K562 (cell line): ENCODE measurements at regions not wholly inside any gene's neighbourhood (a gene's known extent, or its start where the extent isn't known, plus 50 kb on each side); places are given as distances from the start of the nearest gene placed in this dataset.

Source experiments
- ATAC-seq: fragments of 200-7000 bp; cut with Tn5 transposase; 3 replicates; pipeline ENCODE4 v1.9.1; 2020; ENCODE audit warnings: moderate library complexity
- BruUV-seq: library from RNA; stranded (reverse); fragments of 400-500 nt; replicated peaks from 2 replicates; lab custom pipeline; 2021; lab: Mats Ljungman, UMichigan
- CTCF ChIA-PET: fragments of 300-600 bp; formaldehyde crosslinking; extraction: SDS; loops from one replicate; lab custom pipeline; 2021; ENCODE audit warnings: low intra/inter-chr PET ratio; lab: Yijun Ruan, JAX
- POLR2A ChIA-PET: fragments of 300-600, 350-650 bp; sonication (Branson Sonifier 250); formaldehyde crosslinking; extraction: SDS; loops from one replicate; lab custom pipeline; 2021; ENCODE audit warnings: antibody characterized with exemption, inconsistent platforms; lab: Yijun Ruan, JAX
- DNase-seq, 4 experiments: peaks; one replicate each; pipeline versions ENCODE4 v3.0.0 to v3.0.0-alpha.2; 2011 to 2018; ENCODE audit warnings: low spot score in 3 of 4, mixed read lengths in 3 of 4; ENCODE audit errors: extremely low read depth in 1 of 4
- FAIRE-seq: peaks from 2 replicates; lab custom pipeline; 2011; peaks lifted over from hg19 to GRCh38; lab: Jason Lieb, UNC
- H2AFZ ChIP-seq: 2 replicates; pipeline ENCODE4 v1.6.0; 2011; ENCODE audit warnings: low read depth, low read length, control low read depth, inconsistent platforms
- H3K27ac ChIP-seq: fragments of 200-600 bp; 3 replicates; pipeline ENCODE4 v1.8.0; 2011; ENCODE audit warnings: low read depth, mild to moderate bottlenecking, control low read depth, inconsistent platforms, low read length, moderate library complexity, mixed read lengths; ENCODE audit errors: extremely low read depth
- H3K27me3 ChIP-seq, 2 experiments: fragments of 300-600 bp in 1 of 2; 2 replicates in 1 of 2; 3 replicates in 1 of 2; pipeline versions ENCODE4 v1.6.0 to v1.8.0; 2011; ENCODE audit warnings: inconsistent platforms in 2 of 2, low read length in 2 of 2, mild to moderate bottlenecking in 1 of 2, mixed read lengths in 1 of 2, moderate library complexity in 1 of 2; ENCODE audit not compliant: control insufficient read depth in 2 of 2, insufficient read depth in 2 of 2
- H3K36me3 ChIP-seq: fragments of 300-600 bp; 3 replicates; pipeline ENCODE4 v1.8.0; 2011; ENCODE audit warnings: mild to moderate bottlenecking, low read length, inconsistent platforms; ENCODE audit not compliant: control insufficient read depth, insufficient read depth
- H3K4me1 ChIP-seq, 2 experiments: fragments of 200-600 bp in 1 of 2; replicated peaks in 1 of 2; 2 replicates in 1 of 2; 3 replicates in 1 of 2; pipeline versions ENCODE4 v1.5.1 to v1.8.0; 2011; ENCODE audit warnings: inconsistent platforms in 2 of 2, low read length in 2 of 2, mild to moderate bottlenecking in 1 of 2, mixed read lengths in 1 of 2, moderate library complexity in 1 of 2; ENCODE audit not compliant: control insufficient read depth in 2 of 2, insufficient read depth in 2 of 2
- H3K4me2 ChIP-seq: 2 replicates; pipeline ENCODE4 v1.6.1; 2011; ENCODE audit warnings: low read length, control low read depth, inconsistent platforms, mixed read lengths; ENCODE audit not compliant: insufficient read depth
- H3K4me3 ChIP-seq: fragments of 200-600 bp; sonication (generic), shearing (Covaris generic); 2 replicates; pipeline ENCODE4 v1.5.1; 2016; ENCODE audit warnings: control low read depth, inconsistent platforms
- H3K79me2 ChIP-seq: fragments of 200-600 bp; 3 replicates; pipeline ENCODE4 v1.8.0; 2011; ENCODE audit warnings: low read length, inconsistent platforms; ENCODE audit not compliant: control insufficient read depth, insufficient read depth
- H3K9ac ChIP-seq, 2 experiments: 2 replicates each; pipeline versions ENCODE4 v1.6.0 to v1.6.1; 2011; ENCODE audit warnings: low read depth in 2 of 2, low read length in 2 of 2, control low read depth in 1 of 2, inconsistent platforms in 1 of 2, mild to moderate bottlenecking in 1 of 2, mixed read lengths in 1 of 2; ENCODE audit not compliant: insufficient read depth in 1 of 2
- H3K9me1 ChIP-seq: one replicate; pipeline ENCODE4 v1.6.0; 2011; ENCODE audit warnings: inconsistent platforms, mild to moderate bottlenecking, low read length, moderate library complexity; ENCODE audit not compliant: control insufficient read depth, insufficient read depth
- H3K9me3 ChIP-seq: replicated peaks from 2 replicates; pipeline ENCODE4 v1.5.1; 2011; ENCODE audit warnings: low read depth, low read length, inconsistent platforms; ENCODE audit not compliant: control insufficient read depth, insufficient read depth
- H4K20me1 ChIP-seq: replicated peaks from 2 replicates; pipeline ENCODE4 v1.6.1; 2011; ENCODE audit warnings: low read length, inconsistent platforms, mixed read lengths; ENCODE audit not compliant: control insufficient read depth, insufficient read depth
- ARHGAP35 ChIP-seq: fragments of 450-650 bp; IDR thresholded peaks from 2 replicates; pipeline ENCODE4 v1.6.1; 2018; ENCODE audit not compliant: partially characterized antibody
- COPS2 ChIP-seq: fragments of 450-650 bp; conservative IDR thresholded peaks from 2 replicates; pipeline ENCODE4 v1.6.1; 2016; ENCODE audit warnings: mild to moderate bottlenecking, moderate library complexity
- FUS ChIP-seq: fragments of 200-400 bp; formaldehyde crosslinking; optimal IDR thresholded peaks from 2 replicates; pipeline ENCODE3; 2017; ENCODE audit warnings: low read depth, low read length
- HLTF ChIP-seq: fragments of 450-650 bp; IDR thresholded peaks from 2 replicates; pipeline ENCODE4 v1.6.1; 2016
- IRF2 ChIP-seq: sonication (generic); formaldehyde crosslinking; IDR thresholded peaks from 2 replicates; pipeline ENCODE4 v1.8.1; 2022; ENCODE audit warnings: mild to moderate bottlenecking, missing genetic modification reagents
- MTA2 ChIP-seq: fragments of 450-650 bp; IDR thresholded peaks from 2 replicates; pipeline ENCODE4 v1.6.1; 2016; ENCODE audit warnings: low read depth
- SMAD3 ChIP-seq: fragments of 450-650 bp; formaldehyde crosslinking; conservative IDR thresholded peaks from 2 replicates; pipeline ENCODE4 v1.4.0; 2020; ENCODE audit warnings: mild to moderate bottlenecking
- TAF15 ChIP-seq: fragments of 200-400 bp; formaldehyde crosslinking; IDR thresholded peaks from 2 replicates; pipeline ENCODE4 v1.6.1; 2017; ENCODE audit warnings: mild to moderate bottlenecking, low read depth, low read length, moderate library complexity
- TARDBP ChIP-seq: fragments of 450-650 bp; IDR thresholded peaks from 2 replicates; pipeline ENCODE4 v1.6.1; 2016
- YBX1 ChIP-seq: fragments of 450-650 bp; IDR thresholded peaks from 2 replicates; pipeline ENCODE4 v1.7.1; 2016; ENCODE audit warnings: mild to moderate bottlenecking
- ZNF280B ChIP-seq: fragments of 250-450 bp; sonication (Bioruptor Pico); IDR thresholded peaks from 2 replicates; pipeline ENCODE4 v1.5.1; 2021; ENCODE audit warnings: mild to moderate bottlenecking
- ZNF695 ChIP-seq: fragments of 450-650 bp; formaldehyde crosslinking; IDR thresholded peaks from 2 replicates; pipeline ENCODE4 v1.4.0; 2020; ENCODE audit warnings: mild to moderate bottlenecking, moderate library complexity
- WGBS: fragments of 100-300 bp; shearing (Covaris generic); methylation state at CpG from one replicate; pipeline ENCODE4 v1.1.6; 2016; ENCODE audit warnings: low coverage, mixed read lengths; ENCODE audit not compliant: insufficient coverage; ENCODE audit errors: missing lambda C conversion rate; 5-methylcytosine and 5-hydroxymethylcytosine counted together
- in situ Hi-C: fragments of 300-500 bp; cut with MboI; formaldehyde crosslinking; loops from 4 replicates; pipeline ENCODE4 v1.15.0; 2018; ENCODE audit warnings: inconsistent platforms, mixed read lengths
- intact Hi-C: fragments of 100-400 bp; cut with micrococcal nuclease; formaldehyde crosslinking; loops from 2 replicates; pipeline ENCODE4 v1.14.2; 2022
- TF ChIP-seq, protein P1 (sequence below): sonication (generic); formaldehyde crosslinking; IDR thresholded peaks from 2 replicates; pipeline ENCODE4 v1.8.0; 2022; ENCODE audit warnings: missing genetic modification reagents, mild to moderate bottlenecking, borderline replicate concordance
- TF ChIP-seq, protein P2 (sequence below): sonication (generic); formaldehyde crosslinking; IDR thresholded peaks from 2 replicates; pipeline ENCODE4 v1.9.0; 2022; ENCODE audit warnings: mild to moderate bottlenecking, missing genetic modification reagents
- TF ChIP-seq, protein P3 (sequence below): IDR thresholded peaks from 2 replicates; pipeline ENCODE4 v1.6.1; 2016; ENCODE audit warnings: missing genetic modification characterization, missing compliant biosample characterization
- TF ChIP-seq, protein P4 (sequence below): fragments of 450-650 bp; formaldehyde crosslinking; IDR thresholded peaks from 2 replicates; pipeline ENCODE4 v1.4.0; 2020; ENCODE audit warnings: mild to moderate bottlenecking, mixed read lengths

DNA sequence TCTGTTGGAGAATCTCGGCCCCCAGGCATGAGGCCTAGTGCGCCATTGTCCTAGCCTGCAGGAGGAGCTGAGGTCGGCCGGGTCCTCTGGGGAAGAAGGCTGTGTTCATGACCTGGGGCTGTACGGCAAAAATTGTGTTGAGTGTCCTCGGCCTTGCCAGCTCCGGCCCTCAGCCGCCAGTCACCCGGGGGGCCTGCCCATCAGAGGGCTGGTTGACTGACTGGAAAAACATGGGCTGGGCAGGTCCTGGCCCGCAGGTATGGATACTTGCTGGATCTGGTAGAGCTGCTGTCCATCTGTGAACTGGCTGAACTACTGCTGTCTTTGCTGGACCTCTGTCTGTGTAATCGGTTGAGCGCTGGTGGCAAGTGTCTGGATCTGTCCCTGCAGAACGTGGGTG is 136.7 kb upstream of the GAS1 start:
- Histone ChIP-seq H3K27me3 (peaks cover 3 to 21% of the 10 kb centered on the region in 2 experiments; a peak in 3 of 5 replicates), H3K4me3 (no peak overlapping the region), H4K20me1 (no peaks in the 10 kb centered on the region), H3K4me2 (no peak overlapping the region), H3K9me3 (no peaks in the 10 kb centered on the region), H2AFZ (no peak overlapping the region), H3K9me1 (no peaks in the 10 kb centered on the region), H3K9ac (no peak overlapping the region), H3K27ac (no peak overlapping the region), H3K79me2 (no peaks in the 10 kb centered on the region), H3K36me3 (no peaks in the 10 kb centered on the region), H3K4me1 (no peaks in the 10 kb centered on the region; a peak in 1 of 5 replicates)
- FAIRE-seq (no peak), ATAC-seq (no peak), DNase-seq (no peak)
- intact Hi-C loops = no loop called here
- TF ChIP-seq TARDBP = no peak
- no peak for TF ChIP-seq ZNF280B (CRISPR knock-in tag)
- TF ChIP-seq SMAD3 (CRISPR knock-in tag) = no peak
- TF ChIP-seq, protein P1, sequence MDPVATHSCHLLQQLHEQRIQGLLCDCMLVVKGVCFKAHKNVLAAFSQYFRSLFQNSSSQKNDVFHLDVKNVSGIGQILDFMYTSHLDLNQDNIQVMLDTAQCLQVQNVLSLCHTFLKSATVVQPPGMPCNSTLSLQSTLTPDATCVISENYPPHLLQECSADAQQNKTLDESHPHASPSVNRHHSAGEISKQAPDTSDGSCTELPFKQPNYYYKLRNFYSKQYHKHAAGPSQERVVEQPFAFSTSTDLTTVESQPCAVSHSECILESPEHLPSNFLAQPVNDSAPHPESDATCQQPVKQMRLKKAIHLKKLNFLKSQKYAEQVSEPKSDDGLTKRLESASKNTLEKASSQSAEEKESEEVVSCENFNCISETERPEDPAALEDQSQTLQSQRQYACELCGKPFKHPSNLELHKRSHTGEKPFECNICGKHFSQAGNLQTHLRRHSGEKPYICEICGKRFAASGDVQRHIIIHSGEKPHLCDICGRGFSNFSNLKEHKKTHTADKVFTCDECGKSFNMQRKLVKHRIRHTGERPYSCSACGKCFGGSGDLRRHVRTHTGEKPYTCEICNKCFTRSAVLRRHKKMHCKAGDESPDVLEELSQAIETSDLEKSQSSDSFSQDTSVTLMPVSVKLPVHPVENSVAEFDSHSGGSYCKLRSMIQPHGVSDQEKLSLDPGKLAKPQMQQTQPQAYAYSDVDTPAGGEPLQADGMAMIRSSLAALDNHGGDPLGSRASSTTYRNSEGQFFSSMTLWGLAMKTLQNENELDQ (CRISPR knock-in tag) = no peak
- no peak for TF ChIP-seq TAF15
- no peak for TF ChIP-seq COPS2
- no peak for TF ChIP-seq FUS
- no peak for TF ChIP-seq MTA2
- TF ChIP-seq, protein P2, sequence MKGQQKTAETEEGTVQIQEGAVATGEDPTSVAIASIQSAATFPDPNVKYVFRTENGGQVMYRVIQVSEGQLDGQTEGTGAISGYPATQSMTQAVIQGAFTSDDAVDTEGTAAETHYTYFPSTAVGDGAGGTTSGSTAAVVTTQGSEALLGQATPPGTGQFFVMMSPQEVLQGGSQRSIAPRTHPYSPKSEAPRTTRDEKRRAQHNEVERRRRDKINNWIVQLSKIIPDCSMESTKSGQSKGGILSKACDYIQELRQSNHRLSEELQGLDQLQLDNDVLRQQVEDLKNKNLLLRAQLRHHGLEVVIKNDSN (CRISPR knock-in tag) = no peak
- TF ChIP-seq HLTF = no peak
- TF ChIP-seq, protein P3, sequence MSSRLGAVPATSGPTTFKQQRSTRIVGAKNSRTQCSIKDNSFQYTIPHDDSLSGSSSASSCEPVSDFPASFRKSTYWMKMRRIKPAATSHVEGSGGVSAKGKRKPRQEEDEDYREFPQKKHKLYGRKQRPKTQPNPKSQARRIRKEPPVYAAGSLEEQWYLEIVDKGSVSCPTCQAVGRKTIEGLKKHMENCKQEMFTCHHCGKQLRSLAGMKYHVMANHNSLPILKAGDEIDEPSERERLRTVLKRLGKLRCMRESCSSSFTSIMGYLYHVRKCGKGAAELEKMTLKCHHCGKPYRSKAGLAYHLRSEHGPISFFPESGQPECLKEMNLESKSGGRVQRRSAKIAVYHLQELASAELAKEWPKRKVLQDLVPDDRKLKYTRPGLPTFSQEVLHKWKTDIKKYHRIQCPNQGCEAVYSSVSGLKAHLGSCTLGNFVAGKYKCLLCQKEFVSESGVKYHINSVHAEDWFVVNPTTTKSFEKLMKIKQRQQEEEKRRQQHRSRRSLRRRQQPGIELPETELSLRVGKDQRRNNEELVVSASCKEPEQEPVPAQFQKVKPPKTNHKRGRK (tag) = no peak
- TF ChIP-seq YBX1 = no peak
- no peak for TF ChIP-seq ZNF695 (CRISPR knock-in tag)
- TF ChIP-seq, protein P4, sequence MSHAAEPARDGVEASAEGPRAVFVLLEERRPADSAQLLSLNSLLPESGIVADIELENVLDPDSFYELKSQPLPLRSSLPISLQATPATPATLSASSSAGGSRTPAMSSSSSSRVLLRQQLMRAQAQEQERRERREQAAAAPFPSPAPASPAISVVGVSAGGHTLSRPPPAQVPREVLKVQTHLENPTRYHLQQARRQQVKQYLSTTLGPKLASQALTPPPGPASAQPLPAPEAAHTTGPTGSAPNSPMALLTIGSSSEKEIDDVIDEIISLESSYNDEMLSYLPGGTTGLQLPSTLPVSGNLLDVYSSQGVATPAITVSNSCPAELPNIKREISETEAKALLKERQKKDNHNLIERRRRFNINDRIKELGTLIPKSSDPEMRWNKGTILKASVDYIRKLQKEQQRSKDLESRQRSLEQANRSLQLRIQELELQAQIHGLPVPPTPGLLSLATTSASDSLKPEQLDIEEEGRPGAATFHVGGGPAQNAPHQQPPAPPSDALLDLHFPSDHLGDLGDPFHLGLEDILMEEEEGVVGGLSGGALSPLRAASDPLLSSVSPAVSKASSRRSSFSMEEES = no peak
- no peak for TF ChIP-seq ARHGAP35
- no peak for TF ChIP-seq IRF2 (CRISPR knock-in tag)
- CTCF ChIA-PET = no interaction called here
- 0% methylated on average over 10 of the region's 13 CpGs for WGBS
- no TSS peak for BruUV-seq
- POLR2A ChIA-PET = no interaction called here
- in situ Hi-C loops = no loop called here
